AG09309 (cell line): ENCODE measurements at regions not wholly inside any gene's neighbourhood (a gene's known extent, or its start where the extent isn't known, plus 50 kb on each side); places are given as distances from the start of the nearest gene placed in this dataset.

Experiments used
- DNase-seq: peaks from one replicate; pipeline ENCODE4 v3.0.0-alpha.2; 2010; ENCODE audit warnings: low read depth
- H3K4me3 ChIP-seq: 2 replicates; pipeline ENCODE4 v1.5.1; 2011; ENCODE audit warnings: mild to moderate bottlenecking, low read depth, low read length, moderate library complexity; ENCODE audit not compliant: control insufficient read depth
- CTCF ChIP-seq: IDR thresholded peaks from 2 replicates; pipeline ENCODE4 v1.5.1; 2011; ENCODE audit warnings: mild to moderate bottlenecking, low read depth, low read length, inconsistent platforms; ENCODE audit not compliant: insufficient read depth, control insufficient read depth; ENCODE audit errors: missing control alignments

GRCh38 chr18:52219102-52219501 lies 120.9 kb upstream of the DCC start:
- H3K4me3 ChIP-seq: no peak overlapping the region
- no peak for DNase-seq
- no peak for TF ChIP-seq CTCF

GRCh38 chr18:52220062-52220591 lies 119.9 kb upstream of the DCC start:
- no peak overlapping the region for H3K4me3 ChIP-seq
- TF ChIP-seq CTCF: no peak
- DNase-seq: no peak

- no peak overlapping the region for H3K4me3 ChIP-seq
- no peak for TF ChIP-seq CTCF
- DNase-seq: no peak
Observed at GRCh38 chr18:52222211-52222610, 117.8 kb upstream of the DCC start.

- DNase-seq: no peak
Observed at GRCh38 chr18:52227536-52227935, 112.5 kb upstream of the DCC start.

GRCh38 chr18:52228166-52228565 lies 111.8 kb upstream of the DCC start:
- DNase-seq: no peak
- H3K4me3 ChIP-seq: no peak overlapping the region
- TF ChIP-seq CTCF: no peak

More at GRCh38 chr18:52227536-52227935, 112.5 kb upstream of the DCC start:
- no peak overlapping the region for H3K4me3 ChIP-seq
- TF ChIP-seq CTCF: no peak

- TF ChIP-seq CTCF: no peak
- no peak for DNase-seq
- no peak overlapping the region for H3K4me3 ChIP-seq
Observed at GRCh38 chr18:52236131-52236530, 103.9 kb upstream of the DCC start.

- no peak for DNase-seq
- no peak for TF ChIP-seq CTCF
- H3K4me3 ChIP-seq: no peak overlapping the region
Observed at GRCh38 chr18:52237551-52237950, 102.4 kb upstream of the DCC start.
